Epidermal melanocyte (primary cell): ENCODE measurements at regions not wholly inside any gene's neighbourhood (a gene's known extent, or its start where the extent isn't known, plus 50 kb on each side); places are given as distances from the start of the nearest gene placed in this dataset.

Experiments
- DNase-seq: peaks from one replicate; pipeline ENCODE4 v3.0.0; 2011; ENCODE audit warnings: low spot score; ENCODE audit not compliant: insufficient read length

GRCh38 chr12:45549337-45549902 is 180.1 kb upstream of the ARID2 start:
- DNase-seq: no peak

- DNase-seq: no peak
Observed at GRCh38 chr12:45553204-45553603, 176.3 kb upstream of the ARID2 start.

GRCh38 chr12:45557016-45557415 is 172.5 kb upstream of the ARID2 start:
- DNase-seq: no peak

GRCh38 chr12:45558353-45558752 is 171.2 kb upstream of the ARID2 start:
- no peak for DNase-seq

- no peak for DNase-seq
Observed at GRCh38 chr12:45559537-45559936, 170.0 kb upstream of the ARID2 start.

GRCh38 chr12:45560689-45561088 is 168.8 kb upstream of the ARID2 start:
- no peak for DNase-seq

GRCh38 chr12:45561488-45561887 is 168.0 kb upstream of the ARID2 start:
- no peak for DNase-seq

- no peak for DNase-seq
Observed at GRCh38 chr12:45565590-45565989, 163.9 kb upstream of the ARID2 start.

GRCh38 chr12:45566257-45566656 is 163.2 kb upstream of the ARID2 start:
- no peak for DNase-seq

GRCh38 chr12:45568808-45569207 is 160.7 kb upstream of the ARID2 start:
- no peak for DNase-seq

- DNase-seq: no peak
Observed at GRCh38 chr12:45570501-45570900, 159.0 kb upstream of the ARID2 start.

GRCh38 chr12:45572114-45572513 is 157.4 kb upstream of the ARID2 start:
- no peak for DNase-seq

- no peak for DNase-seq
Observed at GRCh38 chr12:45575417-45575816, 154.1 kb upstream of the ARID2 start.

GRCh38 chr12:45575823-45576475 is 153.6 kb upstream of the ARID2 start:
- DNase-seq: no peak

- no peak for DNase-seq
Observed at GRCh38 chr12:45577844-45578399, 151.6 kb upstream of the ARID2 start.

- DNase-seq: no peak
Observed at GRCh38 chr12:45580356-45580969, 149.0 kb upstream of the ARID2 start.

- DNase-seq: no peak
Observed at GRCh38 chr12:45581112-45581511, 148.4 kb upstream of the ARID2 start.

- DNase-seq: no peak
Observed at GRCh38 chr12:45582536-45582935, 147.0 kb upstream of the ARID2 start.

- no peak for DNase-seq
Observed at GRCh38 chr12:45582986-45583659, 146.4 kb upstream of the ARID2 start.

GRCh38 chr12:45584336-45584735 is 145.2 kb upstream of the ARID2 start:
- no peak for DNase-seq

- DNase-seq: no peak
Observed at GRCh38 chr12:45585522-45586230, 143.8 kb upstream of the ARID2 start.

GRCh38 chr12:45586486-45586885 is 143.0 kb upstream of the ARID2 start:
- no peak for DNase-seq
